ENCODE measurements at regions not wholly inside any gene's neighbourhood (a gene's known extent, or its start where the extent isn't known, plus 50 kb on each side); places are given as distances from the start of the nearest gene placed in this dataset.
A peak's percentile ranks its signal among the peaks of the same experiment; 100 is the strongest.

DNA sequence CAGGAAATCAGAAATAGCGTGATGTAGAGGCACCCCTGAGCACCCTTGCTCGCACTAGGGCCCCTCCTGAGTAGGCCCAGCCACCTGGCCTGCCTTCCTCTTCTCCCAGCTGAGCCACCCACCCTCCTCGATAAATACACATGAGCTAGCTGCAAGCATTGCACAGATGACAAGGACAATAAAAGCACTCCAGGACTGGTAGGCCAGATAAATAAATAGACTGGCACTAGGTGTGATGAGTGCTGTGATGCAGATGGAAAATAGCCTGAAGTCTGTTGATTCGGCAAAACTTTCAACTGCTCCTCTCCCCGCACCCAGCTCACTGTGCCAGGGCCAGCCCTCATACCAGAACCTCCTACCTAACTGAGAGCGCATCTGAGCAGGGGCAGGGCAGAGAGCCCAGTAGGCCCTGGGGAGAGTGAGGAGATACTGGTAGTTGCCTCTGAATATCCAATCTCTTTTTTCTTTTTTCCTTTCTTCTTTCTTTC, 54.5 kb upstream of the GPI start:
- no peak overlapping the region for H3K27ac Mint-ChIP-seq (ENCODE audit: unreplicated experiment)
- DNase-seq (ENCODE audit: low read depth), result no peak
- H4K20me1 ChIP-seq (ENCODE audit: insufficient read depth, low read length), result peaks cover 16% of the 10 kb centered on the region

DNA sequence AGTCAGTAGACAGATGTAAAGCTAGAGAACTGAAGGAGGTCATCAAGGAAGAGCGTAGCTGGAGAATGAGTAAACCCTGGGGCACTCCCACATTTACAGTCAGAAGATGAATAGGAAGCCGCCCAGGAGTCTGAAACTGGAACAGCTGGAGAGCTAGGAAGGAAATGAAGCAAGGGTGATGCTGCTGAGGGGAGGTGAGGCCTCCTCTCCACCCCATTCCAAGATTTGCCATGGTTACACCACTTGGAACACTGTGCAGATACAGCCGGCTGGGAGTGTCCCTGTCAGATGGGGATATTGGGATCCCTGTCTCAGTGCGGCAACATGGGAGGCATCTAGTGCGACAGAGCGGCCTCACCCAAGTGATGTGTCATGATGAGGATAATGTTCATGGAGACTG, 51.8 kb upstream of the GPI start:
- Histone ChIP-seq H3K27me3 (ENCODE audit: insufficient read depth, low read length) (no peaks in the 10 kb centered on the region), H3K4me1 (ENCODE audit: insufficient read depth, low read length) (peaks cover 33% of the 10 kb centered on the region), H2AFZ (ENCODE audit: low read depth, low read length) (peak overlapping the region; percentile 24), H3K9ac (ENCODE audit: low read length) (peak overlapping the region; percentile 24), H3K27ac (ENCODE audit: low read depth, low read length) (peak overlapping the region; percentile 54), H3K79me2 (ENCODE audit: insufficient read depth, low read length) (peaks cover 65% of the 10 kb centered on the region), H3K4me3 (ENCODE audit: insufficient read depth, low read depth, low read length) (no peak overlapping the region), H3K4me2 (ENCODE audit: low read length) (peak overlapping the region; percentile 63), H3K9me3 (ENCODE audit: insufficient read depth, low read depth, low read length) (no peaks in the 10 kb centered on the region), H3K36me3 (ENCODE audit: insufficient read depth, low read length) (no peaks in the 10 kb centered on the region), H4K20me1 (ENCODE audit: insufficient read depth, low read length) (peaks cover 16% of the 10 kb centered on the region)
- peak; percentile 80 for DNase-seq (ENCODE audit: low read depth)
- H3K27ac Mint-ChIP-seq (ENCODE audit: unreplicated experiment), result peak overlapping the region; percentile 15
- peaks cover 31% of the 10 kb centered on the region for H3K4me1 Mint-ChIP-seq (ENCODE audit: low read depth, unreplicated experiment)
- H3K27me3 Mint-ChIP-seq (ENCODE audit: low read depth, unreplicated experiment), result no peaks in the 10 kb centered on the region
- no peak for FAIRE-seq
- H3K9me3 Mint-ChIP-seq (ENCODE audit: unreplicated experiment), result peaks cover 4% of the 10 kb centered on the region
- no peak overlapping the region for H3K4me3 Mint-ChIP-seq (ENCODE audit: unreplicated experiment)
- TF ChIP-seq, protein P1, sequence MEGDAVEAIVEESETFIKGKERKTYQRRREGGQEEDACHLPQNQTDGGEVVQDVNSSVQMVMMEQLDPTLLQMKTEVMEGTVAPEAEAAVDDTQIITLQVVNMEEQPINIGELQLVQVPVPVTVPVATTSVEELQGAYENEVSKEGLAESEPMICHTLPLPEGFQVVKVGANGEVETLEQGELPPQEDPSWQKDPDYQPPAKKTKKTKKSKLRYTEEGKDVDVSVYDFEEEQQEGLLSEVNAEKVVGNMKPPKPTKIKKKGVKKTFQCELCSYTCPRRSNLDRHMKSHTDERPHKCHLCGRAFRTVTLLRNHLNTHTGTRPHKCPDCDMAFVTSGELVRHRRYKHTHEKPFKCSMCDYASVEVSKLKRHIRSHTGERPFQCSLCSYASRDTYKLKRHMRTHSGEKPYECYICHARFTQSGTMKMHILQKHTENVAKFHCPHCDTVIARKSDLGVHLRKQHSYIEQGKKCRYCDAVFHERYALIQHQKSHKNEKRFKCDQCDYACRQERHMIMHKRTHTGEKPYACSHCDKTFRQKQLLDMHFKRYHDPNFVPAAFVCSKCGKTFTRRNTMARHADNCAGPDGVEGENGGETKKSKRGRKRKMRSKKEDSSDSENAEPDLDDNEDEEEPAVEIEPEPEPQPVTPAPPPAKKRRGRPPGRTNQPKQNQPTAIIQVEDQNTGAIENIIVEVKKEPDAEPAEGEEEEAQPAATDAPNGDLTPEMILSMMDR (IDR thresholded peaks at IDR 0.05; ENCODE audit: insufficient read depth, low read depth, low read length), result no peak
- TF ChIP-seq EZH2 (IDR thresholded peaks at IDR 0.05; ENCODE audit: insufficient read depth, low read length), result no peak
- peaks cover 10% of the 10 kb centered on the region for H3K36me3 Mint-ChIP-seq (ENCODE audit: low read depth, unreplicated experiment)

More for the DNA sequence above, 54.5 kb upstream of the GPI start:
- no peak overlapping the region for H3K4me3 Mint-ChIP-seq (ENCODE audit: unreplicated experiment)
- Histone ChIP-seq H3K4me1 (ENCODE audit: insufficient read depth, low read length) (peaks cover 10% of the 10 kb centered on the region), H2AFZ (ENCODE audit: low read depth, low read length) (no peak overlapping the region), H3K27me3 (ENCODE audit: insufficient read depth, low read length) (no peaks in the 10 kb centered on the region), H3K9ac (ENCODE audit: low read length) (no peak overlapping the region), H3K4me2 (ENCODE audit: low read length) (no peak overlapping the region), H3K4me3 (ENCODE audit: insufficient read depth, low read depth, low read length) (no peak overlapping the region), H3K36me3 (ENCODE audit: insufficient read depth, low read length) (peaks cover 6% of the 10 kb centered on the region), H3K79me2 (ENCODE audit: insufficient read depth, low read length) (peaks cover 62% of the 10 kb centered on the region), H3K27ac (ENCODE audit: low read depth, low read length) (no peak overlapping the region), H3K9me3 (ENCODE audit: insufficient read depth, low read depth, low read length) (no peaks in the 10 kb centered on the region)
- H3K9me3 Mint-ChIP-seq (ENCODE audit: unreplicated experiment), result peaks cover 4% of the 10 kb centered on the region
- H3K4me1 Mint-ChIP-seq (ENCODE audit: low read depth, unreplicated experiment), result peaks cover 17% of the 10 kb centered on the region
- peaks cover 13% of the 10 kb centered on the region for H3K36me3 Mint-ChIP-seq (ENCODE audit: low read depth, unreplicated experiment)
- no peaks in the 10 kb centered on the region for H3K27me3 Mint-ChIP-seq (ENCODE audit: low read depth, unreplicated experiment)
- no peak for FAIRE-seq
- TF ChIP-seq EZH2 (IDR thresholded peaks at IDR 0.05; ENCODE audit: insufficient read depth, low read length), result no peak

DNA sequence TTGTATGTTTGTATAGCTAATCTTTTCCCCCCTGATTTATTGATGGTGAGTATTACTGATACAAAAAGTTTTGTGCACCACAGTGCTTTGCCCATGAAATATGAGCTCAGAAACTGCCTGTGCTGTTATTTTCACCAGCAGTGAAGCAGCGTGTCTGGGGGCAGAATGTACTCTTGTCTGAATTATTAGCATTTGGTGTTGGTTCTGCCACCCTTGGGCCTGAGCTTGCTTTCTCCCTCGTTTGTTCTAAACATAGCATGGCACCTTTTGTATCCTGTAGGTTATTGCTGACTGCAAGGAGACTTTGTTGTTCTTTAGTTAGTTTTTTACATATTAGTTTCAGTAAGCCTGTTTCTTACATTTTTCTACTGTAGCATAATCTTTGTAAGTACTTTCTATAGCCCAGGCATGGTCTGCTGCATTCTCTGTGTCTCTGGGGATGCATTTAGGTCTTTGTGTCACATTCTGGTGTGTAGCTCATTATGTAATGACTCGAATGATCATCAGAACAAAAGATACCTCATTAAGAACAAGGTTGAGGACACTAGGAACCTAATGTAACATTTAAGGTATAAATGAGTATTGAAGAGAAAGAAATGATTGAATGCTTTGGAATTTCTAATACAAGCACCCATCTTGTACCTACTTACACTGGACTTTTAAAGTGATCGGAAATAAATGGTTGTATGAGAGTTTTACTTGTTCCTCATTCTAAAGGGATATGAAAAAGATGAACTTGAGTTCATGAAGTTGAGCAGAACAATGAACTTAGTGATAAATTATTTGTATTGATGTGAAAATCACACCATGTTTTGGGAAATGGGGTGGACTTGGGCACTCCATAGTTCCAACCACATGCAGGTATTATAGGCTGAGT, 50.3 kb upstream of the GPI start:
- H2AFZ ChIP-seq (ENCODE audit: low read depth, low read length), result no peak overlapping the region
- H3K4me3 ChIP-seq (ENCODE audit: insufficient read depth, low read depth, low read length), result no peak overlapping the region
- H3K79me2 ChIP-seq (ENCODE audit: insufficient read depth, low read length), result peaks cover 65% of the 10 kb centered on the region
- H3K4me3 Mint-ChIP-seq (ENCODE audit: unreplicated experiment), result no peak overlapping the region
- H3K9ac ChIP-seq (ENCODE audit: low read length), result no peak overlapping the region
- FAIRE-seq (no peak), DNase-seq (ENCODE audit: low read depth) (no peak)
- H3K27ac ChIP-seq (ENCODE audit: low read depth, low read length), result no peak overlapping the region
- peaks cover 7% of the 10 kb centered on the region for H3K36me3 Mint-ChIP-seq (ENCODE audit: low read depth, unreplicated experiment)
- H3K27ac Mint-ChIP-seq (ENCODE audit: unreplicated experiment), result peak overlapping the region; percentile 7
- no peaks in the 10 kb centered on the region for H3K36me3 ChIP-seq (ENCODE audit: insufficient read depth, low read length)
- H3K27me3 ChIP-seq (ENCODE audit: insufficient read depth, low read length), result no peaks in the 10 kb centered on the region
- peaks cover 4% of the 10 kb centered on the region for H3K9me3 Mint-ChIP-seq (ENCODE audit: unreplicated experiment)
- no peaks in the 10 kb centered on the region for H3K27me3 Mint-ChIP-seq (ENCODE audit: low read depth, unreplicated experiment)
- TF ChIP-seq, protein P1 (IDR thresholded peaks at IDR 0.05; ENCODE audit: insufficient read depth, low read depth, low read length), result no peak
- no peak for TF ChIP-seq EZH2 (IDR thresholded peaks at IDR 0.05; ENCODE audit: insufficient read depth, low read length)
- no peak overlapping the region for H3K4me2 ChIP-seq (ENCODE audit: low read length)
- no peaks in the 10 kb centered on the region for H3K9me3 ChIP-seq (ENCODE audit: insufficient read depth, low read depth, low read length)
- H4K20me1 ChIP-seq (ENCODE audit: insufficient read depth, low read length), result peaks cover 17% of the 10 kb centered on the region
- peaks cover 42% of the 10 kb centered on the region for H3K4me1 Mint-ChIP-seq (ENCODE audit: low read depth, unreplicated experiment)
- peaks cover 46% of the 10 kb centered on the region for H3K4me1 ChIP-seq (ENCODE audit: insufficient read depth, low read length)
